Spinal cord (tissue), 9 donors: ENCODE measurements at regions not wholly inside any gene's neighbourhood (a gene's known extent, or its start where the extent isn't known, plus 50 kb on each side); places are given as distances from the start of the nearest gene placed in this dataset.
A peak's percentile ranks its signal among the peaks of the same experiment; 100 is the strongest.
"Not testable (repeated sequence)": the region's sequence is repeated elsewhere in the genome, so short reads cannot be mapped to it uniquely, and the experiment has no call there.

Source experiments
- DNase-seq, 6 donors: peaks; one replicate each; pipeline versions ENCODE4 v3.0.0 to v3.0.0-alpha.2; 2013 to 2015; ENCODE audit warnings: low spot score in 6 of 6, low read depth in 4 of 6
- H3K27ac ChIP-seq: one replicate; pipeline ENCODE4 v1.5.1; 2013; ENCODE audit warnings: low read depth, low read length, control low read depth
- H3K27me3 ChIP-seq: one replicate; pipeline ENCODE4 v1.6.1; 2013; ENCODE audit warnings: low read length; ENCODE audit not compliant: control insufficient read depth, insufficient read depth
- H3K36me3 ChIP-seq: one replicate; pipeline ENCODE4 v1.6.1; 2013; ENCODE audit warnings: low read length; ENCODE audit not compliant: control insufficient read depth, insufficient read depth
- H3K4me1 ChIP-seq: one replicate; pipeline ENCODE4 v1.6.1; 2013; ENCODE audit warnings: low read length; ENCODE audit not compliant: control insufficient read depth, insufficient read depth
- H3K4me3 ChIP-seq: one replicate; pipeline ENCODE4 v1.5.1; 2013; ENCODE audit warnings: low read depth, low read length, control low read depth
- H3K9me3 ChIP-seq: one replicate; pipeline ENCODE4 v1.6.1; 2013; ENCODE audit warnings: low read length; ENCODE audit not compliant: control insufficient read depth, insufficient read depth
- WGBS: methylation state at CpG from one replicate; pipeline ENCODE4 v1.1.5; 2013; ENCODE audit warnings: missing lambda C conversion rate; ENCODE audit not compliant: insufficient coverage; 5-methylcytosine and 5-hydroxymethylcytosine counted together
- donor health status: healthy.

DNA sequence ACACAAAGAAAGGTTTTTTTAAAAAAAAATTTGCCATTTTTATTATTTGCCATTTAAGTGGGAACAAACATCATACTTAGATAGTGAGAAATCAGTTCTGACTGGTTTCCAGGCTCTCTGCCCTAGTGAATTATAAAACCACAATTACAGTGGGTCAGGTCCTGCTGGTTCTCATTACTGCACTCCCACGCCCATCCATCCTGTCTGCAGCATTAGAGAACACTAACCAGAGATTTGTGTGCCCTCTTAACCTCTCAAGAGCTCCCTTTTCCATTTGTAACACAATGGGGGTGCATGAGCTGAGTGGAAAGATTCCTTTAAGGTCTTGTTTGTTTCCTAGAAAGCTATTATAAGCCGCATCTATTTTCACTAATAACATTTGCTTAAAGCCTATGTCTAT is 489.3 kb downstream of the AMY1C start:
- Histone ChIP-seq H3K36me3 (no peaks in the 10 kb centered on the region), H3K4me3 (no peak overlapping the region), H3K9me3 (no peaks in the 10 kb centered on the region), H3K27me3 (no peaks in the 10 kb centered on the region), H3K27ac (no peak overlapping the region), H3K4me1 (no peaks in the 10 kb centered on the region)
- DNase-seq: peak in 1 of 6 donors; percentile 84
- WGBS: no CpG with 5 or more reads among the region's 2 CpGs

DNA sequence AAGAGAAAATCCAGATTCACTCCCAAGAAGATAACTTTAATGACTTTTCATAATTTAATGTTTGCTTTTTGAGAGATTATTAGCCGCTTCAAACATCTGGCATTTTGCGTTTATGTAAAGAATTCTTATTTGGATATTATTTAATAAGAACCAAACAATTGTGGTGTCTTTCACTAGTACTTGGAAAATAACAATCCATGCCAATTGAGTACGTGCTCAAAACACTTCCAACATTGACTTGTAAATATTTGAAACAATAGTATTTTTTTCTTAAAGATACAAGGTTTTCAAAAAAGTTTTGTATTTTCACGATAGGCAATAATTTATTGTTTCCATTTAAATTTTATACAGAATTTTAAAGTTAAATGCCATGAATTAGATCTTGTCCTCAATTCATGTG is 498.7 kb downstream of the AMY1C start:
- no peaks in the 10 kb centered on the region for H3K36me3 ChIP-seq
- H3K27ac ChIP-seq: no peak overlapping the region
- DNase-seq: no peak
- no CpG with 5 or more reads among the region's 4 CpGs for WGBS
- no peaks in the 10 kb centered on the region for H3K9me3 ChIP-seq
- no peaks in the 10 kb centered on the region for H3K4me1 ChIP-seq
- H3K27me3 ChIP-seq: no peaks in the 10 kb centered on the region
- no peak overlapping the region for H3K4me3 ChIP-seq

DNA sequence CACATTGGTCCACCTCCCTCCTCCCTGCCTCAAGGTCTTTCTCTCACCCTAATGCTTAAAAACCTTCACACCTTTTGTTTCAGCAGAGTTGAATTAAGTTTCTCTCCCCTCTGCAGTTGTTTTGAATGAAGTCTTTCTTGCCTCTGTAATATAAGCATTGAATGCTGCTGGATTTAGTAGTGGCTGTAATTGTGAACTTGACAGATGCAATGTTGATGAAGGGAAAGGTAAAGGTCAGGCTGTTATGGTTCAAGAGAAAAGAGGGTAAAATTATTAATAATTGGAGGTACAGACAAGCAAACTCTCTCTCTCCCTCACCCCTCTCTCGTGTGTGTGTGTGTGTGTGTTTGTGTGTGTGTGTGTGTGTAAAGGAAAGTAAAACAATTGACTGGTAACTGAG is 509.8 kb downstream of the AMY1C start:
- no CpG with 5 or more reads among the region's 1 CpG for WGBS
- no peaks in the 10 kb centered on the region for H3K36me3 ChIP-seq
- no peak for DNase-seq
- no peaks in the 10 kb centered on the region for H3K4me1 ChIP-seq
- no peaks in the 10 kb centered on the region for H3K27me3 ChIP-seq
- no peak overlapping the region for H3K4me3 ChIP-seq
- H3K27ac ChIP-seq: no peak overlapping the region
- no peaks in the 10 kb centered on the region for H3K9me3 ChIP-seq

DNA sequence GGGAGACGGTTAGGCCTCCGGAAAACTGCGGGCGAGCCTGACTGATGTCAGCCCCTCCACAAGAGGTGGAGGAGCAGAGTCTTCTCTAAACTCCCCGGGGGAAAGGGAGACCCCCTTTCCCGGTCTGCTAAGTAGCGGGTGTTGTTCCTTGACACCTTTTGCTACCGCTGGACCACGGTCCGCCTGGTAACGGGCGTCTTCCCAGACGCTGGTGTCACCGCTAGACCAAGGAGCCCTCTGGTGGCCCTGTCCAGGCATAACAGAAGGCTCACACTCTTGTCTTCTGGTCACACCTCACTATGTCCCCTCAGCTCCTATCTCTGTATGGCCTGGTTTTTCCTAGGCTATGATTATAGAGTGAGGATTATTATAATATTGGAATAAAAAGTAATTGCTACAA is 513.4 kb downstream of the AMY1C start:
- not testable (repeated sequence) for H3K4me3 ChIP-seq, H3K36me3 ChIP-seq, H3K4me1 ChIP-seq, H3K27ac ChIP-seq, H3K9me3 ChIP-seq, DNase-seq, H3K27me3 ChIP-seq
- WGBS: 92% methylated on average over 4 of the region's 14 CpGs

DNA sequence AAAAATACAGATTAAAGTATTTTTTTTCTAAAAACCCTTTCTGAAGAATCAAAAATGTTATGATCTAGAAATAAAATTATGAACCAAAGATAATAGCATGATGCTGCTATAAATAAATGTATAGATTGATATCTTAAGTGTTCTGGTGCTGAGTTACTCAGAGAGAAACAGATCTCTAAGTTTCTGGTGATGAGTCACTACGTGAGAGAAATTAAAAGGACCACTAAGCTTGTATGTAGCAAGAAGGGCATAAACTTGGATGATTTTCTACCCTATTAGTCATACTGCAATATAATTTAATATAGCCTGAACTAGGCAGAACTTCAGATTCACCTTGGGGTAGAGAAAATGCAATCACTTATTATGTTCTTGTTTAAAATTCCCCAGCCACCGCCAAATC is 514.8 kb downstream of the AMY1C start:
- H3K9me3 ChIP-seq: no peaks in the 10 kb centered on the region
- H3K4me3 ChIP-seq: no peak overlapping the region
- no peak for DNase-seq
- no CpG with 5 or more reads among the region's 2 CpGs for WGBS
- H3K27ac ChIP-seq: no peak overlapping the region
- no peaks in the 10 kb centered on the region for H3K27me3 ChIP-seq
- H3K36me3 ChIP-seq: no peaks in the 10 kb centered on the region
- H3K4me1 ChIP-seq: no peaks in the 10 kb centered on the region

DNA sequence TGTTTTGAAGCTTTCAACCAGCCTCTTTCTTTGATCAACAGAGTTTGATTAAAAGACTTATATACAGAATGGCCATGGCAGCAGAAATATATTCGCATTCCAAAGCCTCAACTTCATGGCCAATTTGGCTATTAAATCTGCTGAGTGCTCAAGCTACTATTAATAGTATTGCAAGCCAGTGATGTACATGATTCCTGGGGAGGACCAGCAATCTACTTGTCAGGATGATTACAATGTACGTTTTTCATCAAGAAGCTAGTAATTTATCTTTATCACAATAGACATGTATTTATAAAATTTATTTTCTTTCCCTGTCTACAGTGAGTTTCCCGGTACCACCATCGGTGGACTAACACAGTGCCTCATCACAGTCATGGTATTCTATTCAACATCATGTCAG is 515.5 kb downstream of the AMY1C start:
- 67% methylated on average over 1 of the region's 4 CpGs for WGBS
- H3K27ac ChIP-seq: no peak overlapping the region

DNA sequence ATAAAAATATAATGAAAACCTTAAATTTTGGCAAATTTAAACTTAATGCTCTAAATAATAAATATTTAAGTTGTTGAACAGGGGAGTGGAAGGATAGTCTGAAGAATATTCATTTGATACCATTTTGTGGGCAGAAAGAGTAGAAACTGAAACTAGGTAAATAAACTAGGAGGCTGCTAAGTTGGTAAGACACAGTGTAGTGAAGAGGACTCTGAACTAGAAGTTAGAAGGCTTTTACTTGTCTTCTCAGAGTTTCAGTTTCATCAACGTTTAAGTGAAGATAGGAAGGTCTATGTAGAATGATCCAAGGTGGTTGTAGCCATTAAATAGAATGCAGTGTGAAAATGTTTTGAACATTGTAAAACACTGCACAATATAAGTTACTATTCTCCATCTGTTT is 516.9 kb downstream of the AMY1C start:
- WGBS: no CpG with 5 or more reads among the region's 1 CpG
- Histone ChIP-seq H3K27ac (no peak overlapping the region), H3K4me3 (no peak overlapping the region), H3K4me1 (no peaks in the 10 kb centered on the region), H3K36me3 (no peaks in the 10 kb centered on the region), H3K9me3 (no peaks in the 10 kb centered on the region), H3K27me3 (no peaks in the 10 kb centered on the region)
- no peak for DNase-seq

More for the DNA sequence above, 515.5 kb downstream of the AMY1C start:
- Histone ChIP-seq H3K9me3 (no peaks in the 10 kb centered on the region), H3K4me1 (no peaks in the 10 kb centered on the region), H3K27me3 (no peaks in the 10 kb centered on the region), H3K4me3 (no peak overlapping the region), H3K36me3 (no peaks in the 10 kb centered on the region)
- no peak for DNase-seq

DNA sequence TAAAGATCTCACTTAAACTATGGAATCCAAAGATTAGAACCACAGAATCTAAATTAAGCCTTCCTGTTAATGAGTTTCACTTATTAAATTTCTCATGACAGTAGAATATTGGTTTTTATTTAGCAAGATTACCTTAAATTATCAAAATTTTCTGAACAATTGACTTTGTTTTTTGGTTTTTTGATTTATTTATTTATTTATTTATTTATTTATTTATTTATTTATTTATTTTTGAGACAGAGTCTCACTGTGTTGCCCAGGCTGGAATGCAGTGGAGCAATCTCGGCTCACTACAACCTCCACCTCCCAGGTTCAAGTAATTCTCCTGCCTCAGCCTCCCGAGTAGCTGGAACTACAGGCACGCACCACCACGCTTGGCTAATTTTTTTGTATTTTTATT is 538.6 kb downstream of the AMY1C start:
- WGBS: 100% methylated on average over 2 of the region's 4 CpGs
- not testable (repeated sequence) for H3K36me3 ChIP-seq, H3K4me1 ChIP-seq

DNA sequence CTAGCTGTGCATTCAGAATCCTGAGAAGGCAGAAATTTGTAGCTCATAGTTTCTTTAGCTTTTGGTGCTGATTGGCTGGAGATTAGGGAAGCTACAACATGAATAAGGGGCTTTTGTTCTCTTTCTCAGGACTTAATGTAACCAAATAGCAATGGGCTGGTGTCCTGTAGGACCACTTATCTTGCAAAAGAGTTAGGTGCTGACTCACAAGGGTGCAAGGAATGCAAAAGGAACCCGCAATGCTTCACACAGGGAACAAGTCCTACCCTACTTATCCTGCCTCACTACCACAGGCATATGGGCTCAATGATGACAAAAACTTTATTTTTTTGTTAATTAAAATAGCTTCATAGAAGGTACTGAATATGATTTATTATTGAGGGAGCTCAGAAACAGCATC is 541.5 kb downstream of the AMY1C start:
- Histone ChIP-seq H3K4me1 (no peaks in the 10 kb centered on the region), H3K9me3 (no peaks in the 10 kb centered on the region), H3K27ac (no peak overlapping the region), H3K36me3 (no peaks in the 10 kb centered on the region), H3K4me3 (no peak overlapping the region), H3K27me3 (no peaks in the 10 kb centered on the region)
- no peak for DNase-seq
- no CpG with 5 or more reads among the region's 1 CpG for whole genome bisulfite sequencing

More for the DNA sequence above, 538.6 kb downstream of the AMY1C start:
- H3K4me3 ChIP-seq, H3K27ac ChIP-seq, H3K9me3 ChIP-seq, DNase-seq, H3K27me3 ChIP-seq: not testable (repeated sequence)

DNA sequence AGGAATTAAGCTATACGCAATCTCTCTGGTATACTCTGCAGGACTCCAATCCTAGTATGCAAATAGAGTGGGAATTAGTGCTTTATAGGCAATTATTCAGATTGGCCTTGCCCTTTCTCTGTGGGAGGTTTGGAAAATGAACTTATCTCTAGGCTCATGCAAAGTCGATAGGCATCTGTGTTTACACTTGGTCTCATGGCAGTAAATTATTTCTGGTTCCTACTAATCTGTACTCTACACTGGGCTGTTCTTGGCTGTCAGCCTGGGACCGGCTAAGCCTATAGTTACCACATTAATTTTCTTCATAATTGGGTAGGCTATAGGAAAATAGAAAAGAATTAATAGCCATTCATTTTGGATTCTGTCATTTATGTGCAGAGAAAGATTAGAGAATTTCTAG is 544.6 kb downstream of the AMY1C start:
- Histone ChIP-seq H3K9me3 (no peaks in the 10 kb centered on the region), H3K27me3 (no peaks in the 10 kb centered on the region), H3K4me1 (no peaks in the 10 kb centered on the region), H3K36me3 (no peaks in the 10 kb centered on the region), H3K4me3 (no peak overlapping the region), H3K27ac (no peak overlapping the region)
- peak in 2 of 6 donors; percentile 19 to 30 for DNase-seq
- WGBS: no CpG with 5 or more reads among the region's 3 CpGs
